ENCODE measurements at regions not wholly inside any gene's neighbourhood (a gene's known extent, or its start where the extent isn't known, plus 50 kb on each side); places are given as distances from the start of the nearest gene placed in this dataset.

DNA sequence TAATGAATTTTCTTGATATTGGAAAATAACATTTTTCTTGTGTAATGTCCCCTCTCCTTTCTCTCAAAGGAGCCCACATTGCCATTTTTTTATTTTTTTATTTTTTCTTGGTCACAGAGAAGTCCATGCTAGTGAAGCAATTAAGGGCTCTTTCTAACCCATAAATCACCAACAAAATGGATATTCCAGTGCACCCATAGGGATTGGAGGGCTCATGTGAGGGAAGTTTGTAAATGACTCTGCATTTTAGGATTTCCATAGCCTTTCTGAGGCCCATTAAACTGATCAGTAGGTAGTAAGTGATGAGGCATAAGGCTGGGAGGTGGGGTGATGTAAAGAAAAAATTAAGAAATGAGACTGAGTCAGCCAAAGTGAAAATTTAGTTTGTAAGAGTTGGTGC is 55.9 kb upstream of the JAK1 start:
- TF ChIP-seq, protein P1, sequence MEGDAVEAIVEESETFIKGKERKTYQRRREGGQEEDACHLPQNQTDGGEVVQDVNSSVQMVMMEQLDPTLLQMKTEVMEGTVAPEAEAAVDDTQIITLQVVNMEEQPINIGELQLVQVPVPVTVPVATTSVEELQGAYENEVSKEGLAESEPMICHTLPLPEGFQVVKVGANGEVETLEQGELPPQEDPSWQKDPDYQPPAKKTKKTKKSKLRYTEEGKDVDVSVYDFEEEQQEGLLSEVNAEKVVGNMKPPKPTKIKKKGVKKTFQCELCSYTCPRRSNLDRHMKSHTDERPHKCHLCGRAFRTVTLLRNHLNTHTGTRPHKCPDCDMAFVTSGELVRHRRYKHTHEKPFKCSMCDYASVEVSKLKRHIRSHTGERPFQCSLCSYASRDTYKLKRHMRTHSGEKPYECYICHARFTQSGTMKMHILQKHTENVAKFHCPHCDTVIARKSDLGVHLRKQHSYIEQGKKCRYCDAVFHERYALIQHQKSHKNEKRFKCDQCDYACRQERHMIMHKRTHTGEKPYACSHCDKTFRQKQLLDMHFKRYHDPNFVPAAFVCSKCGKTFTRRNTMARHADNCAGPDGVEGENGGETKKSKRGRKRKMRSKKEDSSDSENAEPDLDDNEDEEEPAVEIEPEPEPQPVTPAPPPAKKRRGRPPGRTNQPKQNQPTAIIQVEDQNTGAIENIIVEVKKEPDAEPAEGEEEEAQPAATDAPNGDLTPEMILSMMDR (conservative IDR thresholded peaks at IDR 0.05; ENCODE audit: low read depth, low read length): no peak
- no peak for TF ChIP-seq EZH2 (IDR thresholded peaks at IDR 0.05; ENCODE audit: low read length, unreplicated experiment)

Data from PC-3 (cell line).